ENCODE measurements at regions not wholly inside any gene's neighbourhood (a gene's known extent, or its start where the extent isn't known, plus 50 kb on each side); places are given as distances from the start of the nearest gene placed in this dataset.

DNA sequence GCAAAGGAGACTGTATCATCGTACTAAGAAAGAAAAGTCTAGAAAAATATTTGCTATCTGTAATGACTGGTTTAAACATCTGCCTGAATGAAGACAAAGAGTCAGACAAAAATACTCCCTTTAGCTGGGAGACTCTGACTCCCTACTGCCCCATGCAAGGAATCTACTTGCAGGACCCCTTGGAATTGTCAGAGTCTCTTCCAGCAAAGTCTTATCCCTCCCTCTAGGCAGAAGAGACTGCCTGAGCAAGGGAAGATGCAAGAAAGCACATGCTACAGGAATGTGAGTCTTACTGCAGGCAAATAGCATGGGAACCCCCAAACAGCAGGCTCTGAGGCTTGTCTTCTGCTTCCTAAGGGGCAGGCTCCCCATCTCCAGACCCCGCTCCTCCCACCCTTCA lies 154.0 kb downstream of the KCNA5 start:
- TF ChIP-seq, protein P1, sequence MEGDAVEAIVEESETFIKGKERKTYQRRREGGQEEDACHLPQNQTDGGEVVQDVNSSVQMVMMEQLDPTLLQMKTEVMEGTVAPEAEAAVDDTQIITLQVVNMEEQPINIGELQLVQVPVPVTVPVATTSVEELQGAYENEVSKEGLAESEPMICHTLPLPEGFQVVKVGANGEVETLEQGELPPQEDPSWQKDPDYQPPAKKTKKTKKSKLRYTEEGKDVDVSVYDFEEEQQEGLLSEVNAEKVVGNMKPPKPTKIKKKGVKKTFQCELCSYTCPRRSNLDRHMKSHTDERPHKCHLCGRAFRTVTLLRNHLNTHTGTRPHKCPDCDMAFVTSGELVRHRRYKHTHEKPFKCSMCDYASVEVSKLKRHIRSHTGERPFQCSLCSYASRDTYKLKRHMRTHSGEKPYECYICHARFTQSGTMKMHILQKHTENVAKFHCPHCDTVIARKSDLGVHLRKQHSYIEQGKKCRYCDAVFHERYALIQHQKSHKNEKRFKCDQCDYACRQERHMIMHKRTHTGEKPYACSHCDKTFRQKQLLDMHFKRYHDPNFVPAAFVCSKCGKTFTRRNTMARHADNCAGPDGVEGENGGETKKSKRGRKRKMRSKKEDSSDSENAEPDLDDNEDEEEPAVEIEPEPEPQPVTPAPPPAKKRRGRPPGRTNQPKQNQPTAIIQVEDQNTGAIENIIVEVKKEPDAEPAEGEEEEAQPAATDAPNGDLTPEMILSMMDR (IDR thresholded peaks at IDR 0.05): no peak
- TF ChIP-seq POLR2A (IDR thresholded peaks at IDR 0.05): no peak
